NCI-H2171 treated with DMSO at 0.1 percent for 48 hours (cell line): ENCODE measurements at regions not wholly inside any gene's neighbourhood (a gene's known extent, or its start where the extent isn't known, plus 50 kb on each side); places are given as distances from the start of the nearest gene placed in this dataset.
"Not testable (repeated sequence)": the region's sequence is repeated elsewhere in the genome, so short reads cannot be mapped to it uniquely, and the experiment has no call there.

Experiments used
- DNase-seq: peaks from one replicate; lab custom pipeline; 2025; lab: John Stamatoyannopoulos, UW

GRCh38 chr5:120817044-120817985 is 353.2 kb downstream of the PRR16 start:
- no peak for DNase-seq

DNA sequence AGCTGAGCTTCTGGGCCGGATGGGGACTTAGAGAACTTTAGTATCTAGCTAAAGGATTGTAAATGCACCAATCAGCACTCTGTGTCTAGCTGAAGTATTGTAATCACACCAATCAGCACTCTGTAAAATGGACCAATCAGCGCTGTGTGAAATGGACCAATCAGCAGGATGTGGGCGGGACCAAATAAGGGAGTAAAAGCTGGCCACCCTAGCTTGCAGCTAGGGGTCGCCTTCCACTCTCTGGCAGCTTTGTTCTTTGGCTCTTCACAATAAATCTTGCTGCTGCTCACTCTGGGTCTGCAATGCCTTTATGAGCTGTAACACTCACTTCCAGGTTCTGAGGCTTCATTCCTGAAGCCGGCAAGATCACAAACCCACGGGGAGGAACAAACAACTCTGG is 354.0 kb downstream of the PRR16 start:
- DNase-seq = no peak

GRCh38 chr5:120823328-120823727 is 359.2 kb downstream of the PRR16 start:
- no peak for DNase-seq

DNA sequence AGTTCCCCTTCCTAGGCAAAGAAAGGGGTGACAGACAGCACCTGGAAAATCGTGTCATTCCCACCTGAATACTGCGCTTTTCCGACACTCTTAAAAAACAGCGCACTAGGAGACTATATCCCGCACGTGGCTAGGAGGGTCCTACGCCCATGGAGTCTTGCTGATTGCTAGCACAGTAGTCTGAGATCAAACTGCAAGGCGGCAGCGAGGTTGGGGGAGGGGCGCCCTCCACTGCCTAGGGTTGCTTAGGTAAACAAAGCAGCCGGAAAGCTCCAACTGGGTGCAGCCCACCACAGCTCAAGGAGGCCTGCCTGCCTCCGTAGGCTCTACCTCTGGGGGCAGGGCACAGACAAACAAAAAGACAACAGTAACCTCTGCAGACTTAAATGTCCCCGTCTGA is 367.5 kb downstream of the PRR16 start:
- DNase-seq = not testable (repeated sequence)

DNA sequence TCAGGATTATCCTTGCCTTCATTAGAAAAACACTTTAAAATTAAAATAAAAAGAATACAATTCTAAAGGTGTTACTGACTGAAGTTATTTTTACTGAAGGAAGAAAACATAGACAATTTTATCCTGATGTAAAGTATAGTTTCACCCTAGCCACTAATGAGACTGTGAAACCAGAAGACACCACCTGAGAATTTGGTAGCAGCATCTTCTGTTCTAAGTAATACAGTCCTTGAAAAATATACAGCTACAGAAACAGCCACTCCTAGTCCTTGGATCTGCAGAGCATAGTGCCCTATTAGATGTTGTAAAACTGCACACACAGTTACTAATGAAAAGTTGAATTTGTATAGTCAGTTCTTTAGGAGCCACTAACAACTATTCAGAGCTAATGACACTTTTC is 377.7 kb downstream of the PRR16 start:
- DNase-seq = no peak

DNA sequence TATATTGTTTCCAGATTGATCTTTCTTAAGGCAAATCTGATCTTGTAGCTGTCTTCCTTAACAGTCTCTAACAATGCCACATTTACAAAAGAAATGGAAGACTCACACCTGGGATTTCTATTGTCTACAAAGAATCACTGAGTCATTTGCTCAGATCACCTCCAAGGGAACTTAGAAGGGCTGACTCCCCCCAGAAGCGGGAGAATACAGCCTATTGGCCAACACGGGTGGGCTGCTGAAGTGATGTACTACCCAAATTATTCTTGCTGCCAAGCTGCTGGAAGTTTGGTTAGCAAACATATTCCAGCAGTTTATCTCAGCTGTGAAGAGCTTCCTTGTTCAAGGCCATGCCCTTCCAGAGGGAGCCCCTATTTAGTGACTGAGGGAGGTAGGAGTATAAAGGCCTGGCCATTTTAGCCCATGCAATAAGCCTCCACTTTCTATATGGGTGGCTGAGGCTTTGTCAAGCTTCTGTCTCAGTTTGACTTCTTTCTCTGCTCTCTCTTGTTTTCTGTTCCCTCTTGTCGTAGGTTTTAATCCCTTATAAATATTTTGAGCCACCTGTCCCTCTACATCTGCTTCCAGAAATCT is 379.4 kb downstream of the PRR16 start:
- DNase-seq = no peak

DNA sequence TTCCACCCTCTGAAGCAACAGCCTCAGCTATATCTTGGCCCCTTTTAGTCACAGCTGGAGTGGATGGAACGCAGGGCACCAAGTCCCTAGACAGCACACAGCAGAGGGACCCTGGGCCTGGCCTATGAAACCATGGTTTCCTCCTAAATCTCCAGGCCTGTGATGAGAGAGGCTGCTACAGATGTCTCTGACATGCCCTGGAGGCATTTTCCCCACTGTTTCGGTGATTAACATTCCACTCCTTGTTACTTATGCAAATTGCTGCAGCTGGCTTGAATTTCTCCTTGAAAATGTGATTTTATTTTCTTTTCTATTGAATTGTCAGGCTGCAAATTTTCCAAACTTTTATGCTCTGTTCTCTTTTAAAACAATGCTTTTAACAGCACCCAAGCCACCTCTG is 384.8 kb downstream of the PRR16 start:
- DNase-seq = no peak

DNA sequence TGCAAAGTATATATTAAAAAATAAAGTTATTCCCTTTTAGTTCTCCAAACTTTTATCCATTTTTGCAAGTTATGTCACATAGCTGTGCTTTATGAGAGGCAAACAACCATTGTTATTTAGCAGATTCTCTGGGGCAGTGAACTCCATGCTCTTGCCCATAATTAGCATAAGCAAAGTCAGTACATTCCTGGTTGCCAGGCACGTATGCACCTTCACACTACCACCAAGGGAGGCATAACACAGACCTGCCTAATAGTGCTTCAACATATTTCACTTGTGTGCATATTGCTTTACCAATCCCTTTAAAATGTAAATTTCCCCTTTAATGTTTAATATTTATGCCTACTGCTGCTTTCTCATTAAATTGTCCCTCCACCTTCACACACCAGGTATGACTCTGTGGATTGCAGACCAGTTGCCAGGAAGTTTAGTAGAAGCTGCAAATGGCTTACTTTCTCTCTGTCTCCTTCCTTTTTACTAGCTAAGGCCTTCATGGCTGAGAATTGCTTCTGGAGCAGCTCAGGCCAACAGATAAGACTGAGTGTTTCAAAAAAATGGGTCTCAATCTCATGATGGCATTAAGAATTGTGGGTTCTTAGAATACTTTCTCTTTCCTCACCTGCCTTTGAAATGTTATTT is 388.2 kb downstream of the PRR16 start:
- no peak for DNase-seq

DNA sequence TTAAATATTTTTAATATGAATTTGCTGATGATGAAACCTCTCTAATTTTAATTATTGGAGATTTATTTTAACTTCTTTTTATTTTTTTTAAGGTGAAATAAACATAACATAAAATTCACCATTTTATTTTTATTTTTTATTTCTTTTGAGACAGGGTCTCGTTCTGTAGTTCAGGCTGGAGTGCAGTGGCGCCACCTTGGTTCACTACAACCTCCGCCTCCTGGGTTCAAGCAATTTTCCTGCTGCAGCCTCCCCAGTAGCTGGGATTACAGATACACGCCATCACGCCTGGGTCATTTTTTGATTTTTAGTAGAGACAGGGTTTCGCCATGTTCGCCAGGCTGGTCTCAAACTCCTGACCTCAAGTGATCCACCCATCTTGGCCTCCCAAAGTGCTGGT is 402.9 kb downstream of the PRR16 start:
- DNase-seq = no peak

GRCh38 chr5:120869831-120870230 is 405.7 kb downstream of the PRR16 start:
- DNase-seq = no peak

- no peak for DNase-seq
Observed at GRCh38 chr5:120872297-120872696, 408.2 kb downstream of the PRR16 start.

DNA sequence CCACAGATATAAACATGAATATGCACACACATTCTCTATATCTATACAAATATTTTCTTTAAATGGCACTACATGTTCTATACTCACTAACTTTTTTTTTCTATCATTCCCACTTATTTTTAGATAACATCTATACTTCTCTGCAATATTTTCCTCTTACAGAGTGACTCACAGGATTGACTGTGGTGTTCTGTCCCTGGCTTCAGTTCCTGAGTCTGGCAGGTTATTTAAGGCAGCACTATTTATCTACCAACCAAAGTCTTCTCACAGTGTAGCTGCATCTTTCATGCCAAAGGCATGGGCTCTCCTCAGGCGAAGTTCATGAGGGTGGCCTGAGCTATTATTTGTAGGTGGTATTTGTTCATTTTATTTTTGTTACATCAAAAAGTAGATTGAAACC is 409.0 kb downstream of the PRR16 start:
- no peak for DNase-seq

DNA sequence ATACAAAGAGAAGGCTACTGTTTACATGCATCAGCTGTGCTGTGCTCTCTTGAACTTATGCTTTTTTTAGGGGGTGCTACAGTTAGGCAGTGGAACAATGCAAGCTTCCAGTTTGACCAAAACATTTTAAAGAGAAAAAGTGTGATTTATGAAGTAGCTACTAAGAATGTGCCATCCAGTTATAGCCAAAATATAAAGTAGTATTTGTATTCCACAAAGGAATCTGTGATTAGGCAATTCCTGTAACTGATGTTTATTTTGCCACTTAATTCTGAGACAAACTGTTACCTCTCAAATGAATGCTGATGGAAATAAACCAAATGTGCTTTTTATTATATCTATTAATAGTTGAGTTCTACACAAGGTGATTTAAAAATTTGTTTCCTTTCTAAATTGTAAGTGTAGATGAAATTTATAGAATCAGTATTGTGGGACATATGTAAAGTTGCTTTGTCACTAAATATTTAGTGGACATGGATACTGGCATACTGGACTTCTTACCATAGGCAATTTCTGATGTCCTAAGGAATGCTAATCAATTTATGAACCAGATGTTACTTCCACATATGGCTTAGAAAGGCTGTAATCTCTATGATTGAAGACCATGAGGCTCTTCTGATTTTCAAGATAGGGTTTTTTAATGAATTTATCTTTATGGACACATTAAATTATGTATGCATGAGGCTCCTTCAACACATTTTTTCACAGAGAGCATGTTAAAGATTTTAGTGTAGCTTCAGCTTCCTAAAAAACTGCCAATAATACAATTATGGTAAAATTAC is 410.2 kb downstream of the PRR16 start:
- DNase-seq = no peak

GRCh38 chr5:120882038-120882775 is 418.1 kb downstream of the PRR16 start:
- no peak for DNase-seq

DNA sequence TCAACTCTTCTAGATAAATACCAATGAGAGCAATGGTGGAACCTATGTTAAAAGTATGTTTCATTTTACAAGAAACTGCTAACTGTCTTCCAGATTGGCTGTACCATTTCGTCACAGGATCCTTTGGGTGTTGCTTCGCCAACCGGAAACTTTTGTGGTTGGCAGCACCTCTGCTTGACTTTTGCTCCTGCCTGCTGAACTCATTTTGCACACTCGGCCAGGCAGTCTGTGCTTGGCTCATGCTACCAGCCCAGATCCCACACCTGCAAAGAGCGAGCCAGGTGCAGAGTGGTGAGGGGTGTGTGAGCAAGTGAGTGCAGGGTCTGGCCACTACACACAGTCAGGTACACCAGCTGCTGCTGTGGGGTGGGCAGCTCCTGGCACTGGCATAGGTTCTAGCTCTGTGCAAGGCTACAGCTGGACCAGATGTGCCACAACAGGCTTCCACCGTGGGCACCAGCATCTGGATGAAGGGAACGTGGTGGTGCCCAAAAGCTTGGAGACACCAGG is 422.3 kb downstream of the PRR16 start:
- no peak for DNase-seq

DNA sequence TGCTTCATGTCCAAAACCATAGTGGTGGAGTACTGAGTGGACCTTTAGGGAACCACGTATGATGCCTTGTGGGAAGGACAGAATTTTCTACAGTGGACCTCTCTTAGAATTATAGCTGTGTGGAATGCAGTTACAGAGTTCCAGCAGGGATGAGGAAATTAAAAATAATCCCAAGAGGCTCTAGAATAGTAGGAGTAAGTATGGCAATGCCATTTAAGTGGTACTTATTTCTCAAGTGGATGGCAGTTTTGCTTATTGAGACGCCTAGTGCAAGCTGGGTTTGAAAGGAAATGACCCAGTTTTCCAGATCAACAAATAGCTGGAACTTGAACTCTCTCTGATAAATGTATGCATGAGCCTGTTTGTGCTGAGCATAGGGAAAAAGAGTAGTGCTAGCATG is 431.6 kb downstream of the PRR16 start:
- no peak for DNase-seq

DNA sequence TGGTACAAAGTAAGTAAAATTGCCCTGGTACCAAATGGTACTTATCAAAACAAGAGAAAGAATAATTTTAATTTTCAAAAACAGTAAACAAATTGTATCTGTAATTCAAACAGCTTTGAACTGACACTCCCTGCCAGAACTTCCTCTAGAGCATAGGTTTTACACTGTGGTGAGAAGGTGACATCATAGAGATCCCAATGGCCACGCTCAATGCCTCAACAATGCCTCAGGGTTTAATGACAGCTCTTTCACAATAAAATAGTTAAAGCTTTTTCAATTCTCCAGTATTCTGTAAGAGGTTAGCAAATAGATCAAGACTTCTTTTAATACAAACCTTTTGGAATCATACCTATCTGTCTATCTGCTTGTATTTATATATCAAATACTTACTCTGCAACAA is 437.1 kb downstream of the PRR16 start:
- no peak for DNase-seq

GRCh38 chr5:120907953-120908352 is 443.9 kb downstream of the PRR16 start:
- DNase-seq = no peak

DNA sequence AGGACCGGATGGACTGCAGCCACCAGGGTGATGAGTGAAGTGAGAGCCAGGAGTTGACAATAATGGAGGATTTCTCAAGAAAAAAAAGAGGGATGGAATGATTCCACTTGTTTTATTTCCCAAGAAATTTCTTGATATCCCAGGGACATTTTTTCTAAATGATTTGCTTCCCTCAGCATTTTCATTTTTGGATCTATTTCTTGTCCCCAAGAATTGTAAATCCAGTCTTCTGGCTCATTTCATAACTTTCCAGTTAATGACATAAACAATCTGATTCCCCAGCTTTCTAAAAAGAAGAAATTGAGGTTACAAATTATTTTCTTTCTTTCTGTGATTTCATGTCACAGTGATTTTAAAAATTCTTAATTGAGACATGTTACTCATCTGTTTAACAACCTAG is 446.5 kb downstream of the PRR16 start:
- DNase-seq = no peak

GRCh38 chr5:120913396-120913795 is 449.3 kb downstream of the PRR16 start:
- no peak for DNase-seq

DNA sequence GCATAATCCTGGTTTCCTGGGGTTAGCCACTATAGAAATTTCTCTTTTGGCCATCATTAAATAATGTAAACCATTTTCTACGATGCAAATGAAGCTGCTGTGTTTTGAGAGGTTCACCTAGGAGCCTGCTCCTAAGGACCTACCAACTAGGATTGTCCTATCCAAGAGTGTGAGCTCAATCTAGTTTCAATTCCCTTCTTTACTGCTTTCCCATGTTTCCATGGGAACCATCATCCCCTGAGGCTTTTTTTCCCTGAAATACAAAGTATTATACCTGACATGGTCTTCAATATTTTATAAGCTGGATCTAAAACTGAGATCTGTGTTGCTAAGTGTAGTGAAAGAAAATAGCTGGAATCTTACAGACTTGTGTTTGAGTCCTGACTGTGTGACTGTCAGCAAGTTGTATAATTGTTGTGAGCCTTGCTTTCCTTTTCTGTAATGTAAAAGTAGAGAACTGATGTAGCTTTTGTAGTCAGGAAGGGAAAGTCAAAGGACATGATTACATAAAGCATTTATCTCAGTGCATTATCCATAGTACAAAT is 453.2 kb downstream of the PRR16 start:
- no peak for DNase-seq
